BJ (cell line): ENCODE measurements at regions not wholly inside any gene's neighbourhood (a gene's known extent, or its start where the extent isn't known, plus 50 kb on each side); places are given as distances from the start of the nearest gene placed in this dataset.
A peak's percentile ranks its signal among the peaks of the same experiment; 100 is the strongest.

ENCODE experiments used
- CTCF ChIA-PET: fragments of 350-600 bp; formaldehyde crosslinking; extraction: SDS; loops from one replicate; lab custom pipeline; 2021; ENCODE audit warnings: antibody characterized with exemption, inconsistent platforms; lab: Yijun Ruan, JAX
- POLR2A ChIA-PET: fragments of 300-600 bp; sonication (Branson Sonifier 250); formaldehyde crosslinking; extraction: SDS; loops from one replicate; lab custom pipeline; 2021; ENCODE audit warnings: antibody characterized with exemption; lab: Charles Lee
- DNase-seq: peaks from one replicate; pipeline ENCODE4 v3.0.0-alpha.2; 2011; ENCODE audit warnings: low read depth
- H3K27me3 ChIP-seq: 2 replicates; pipeline ENCODE4 v1.6.0; 2011; ENCODE audit warnings: low read length; ENCODE audit not compliant: control insufficient read depth, insufficient read depth
- H3K36me3 ChIP-seq: 2 replicates; pipeline ENCODE4 v1.5.1; 2011; ENCODE audit warnings: low read length; ENCODE audit not compliant: control insufficient read depth, insufficient read depth
- H3K4me3 ChIP-seq: 2 replicates; pipeline ENCODE4 v1.5.1; 2011; ENCODE audit warnings: low read depth, mild to moderate bottlenecking, control low read depth, low read length
- CTCF ChIP-seq: IDR thresholded peaks from 2 replicates; pipeline ENCODE4 v1.5.1; 2011; ENCODE audit warnings: low read depth, mild to moderate bottlenecking, control low read depth, inconsistent platforms, low read length, moderate library complexity; ENCODE audit not compliant: insufficient read depth

GRCh38 chr18:41524674-41525470, 430.2 kb upstream of the PIK3C3 start:
- ChIA-PET POLR2A (no interaction called here), CTCF (no interaction called here)
- Histone ChIP-seq H3K4me3 (no peak overlapping the region), H3K36me3 (no peaks in the 10 kb centered on the region), H3K27me3 (no peaks in the 10 kb centered on the region)
- TF ChIP-seq CTCF, result no peak
- no peak for DNase-seq

- CTCF ChIA-PET, result no interaction called here
- H3K4me3 ChIP-seq, result no peak overlapping the region
- no peaks in the 10 kb centered on the region for H3K36me3 ChIP-seq
- no peak for DNase-seq
- POLR2A ChIA-PET, result no interaction called here
- TF ChIP-seq CTCF, result no peak
- no peaks in the 10 kb centered on the region for H3K27me3 ChIP-seq
These were observed 437.9 kb upstream of the PIK3C3 start for GRCh38 chr18:41517142-41517541.

GRCh38 chr18:41513438-41513837, 441.6 kb upstream of the PIK3C3 start:
- CTCF ChIA-PET, result no interaction called here
- no peak overlapping the region for H3K4me3 ChIP-seq
- H3K27me3 ChIP-seq, result no peaks in the 10 kb centered on the region
- POLR2A ChIA-PET, result no interaction called here
- H3K36me3 ChIP-seq, result no peaks in the 10 kb centered on the region
- no peak for DNase-seq
- TF ChIP-seq CTCF, result no peak

- Histone ChIP-seq H3K36me3 (no peaks in the 10 kb centered on the region), H3K27me3 (no peaks in the 10 kb centered on the region), H3K4me3 (no peak overlapping the region)
- peak; percentile 4 for DNase-seq
- ChIA-PET POLR2A (no interaction called here), CTCF (no interaction called here)
- TF ChIP-seq CTCF, result no peak
These were observed 450.7 kb upstream of the PIK3C3 start for GRCh38 chr18:41504316-41504715.

GRCh38 chr18:41501848-41502247, 453.2 kb upstream of the PIK3C3 start:
- H3K36me3 ChIP-seq, result no peaks in the 10 kb centered on the region
- CTCF ChIA-PET, result no interaction called here

More at GRCh38 chr18:41501848-41502247, 453.2 kb upstream of the PIK3C3 start:
- POLR2A ChIA-PET, result no interaction called here
- no peaks in the 10 kb centered on the region for H3K27me3 ChIP-seq
- H3K4me3 ChIP-seq, result no peak overlapping the region
- TF ChIP-seq CTCF, result no peak
- DNase-seq, result no peak
